ENCODE measurements at regions not wholly inside any gene's neighbourhood (a gene's known extent, or its start where the extent isn't known, plus 50 kb on each side); places are given as distances from the start of the nearest gene placed in this dataset.

DNA sequence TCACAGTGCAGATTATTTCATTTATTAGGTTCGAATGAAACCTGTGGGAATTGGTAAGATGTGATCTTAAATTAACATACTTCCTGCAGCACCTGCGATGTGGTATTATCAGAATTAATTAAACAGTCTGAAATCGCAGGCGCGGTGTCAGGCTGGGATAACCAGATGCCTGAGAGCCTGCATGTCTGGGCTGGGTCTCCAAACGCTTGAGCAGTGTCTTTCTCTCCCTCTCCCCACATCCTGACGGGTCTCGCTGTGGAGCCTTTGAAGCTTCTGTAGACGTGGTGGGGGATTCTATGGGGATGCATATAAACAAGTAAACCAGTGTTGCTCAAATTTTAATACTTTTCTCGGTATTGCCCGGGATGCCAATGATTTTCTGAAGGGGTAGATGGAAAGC, 366.2 kb upstream of the SPRED2 start:
- TF ChIP-seq, protein P1, sequence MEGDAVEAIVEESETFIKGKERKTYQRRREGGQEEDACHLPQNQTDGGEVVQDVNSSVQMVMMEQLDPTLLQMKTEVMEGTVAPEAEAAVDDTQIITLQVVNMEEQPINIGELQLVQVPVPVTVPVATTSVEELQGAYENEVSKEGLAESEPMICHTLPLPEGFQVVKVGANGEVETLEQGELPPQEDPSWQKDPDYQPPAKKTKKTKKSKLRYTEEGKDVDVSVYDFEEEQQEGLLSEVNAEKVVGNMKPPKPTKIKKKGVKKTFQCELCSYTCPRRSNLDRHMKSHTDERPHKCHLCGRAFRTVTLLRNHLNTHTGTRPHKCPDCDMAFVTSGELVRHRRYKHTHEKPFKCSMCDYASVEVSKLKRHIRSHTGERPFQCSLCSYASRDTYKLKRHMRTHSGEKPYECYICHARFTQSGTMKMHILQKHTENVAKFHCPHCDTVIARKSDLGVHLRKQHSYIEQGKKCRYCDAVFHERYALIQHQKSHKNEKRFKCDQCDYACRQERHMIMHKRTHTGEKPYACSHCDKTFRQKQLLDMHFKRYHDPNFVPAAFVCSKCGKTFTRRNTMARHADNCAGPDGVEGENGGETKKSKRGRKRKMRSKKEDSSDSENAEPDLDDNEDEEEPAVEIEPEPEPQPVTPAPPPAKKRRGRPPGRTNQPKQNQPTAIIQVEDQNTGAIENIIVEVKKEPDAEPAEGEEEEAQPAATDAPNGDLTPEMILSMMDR (IDR thresholded peaks at IDR 0.05; ENCODE audit: insufficient read depth, low read length, poor library complexity, severe bottlenecking), result no peak
- TF ChIP-seq EZH2phosphoT487 (conservative IDR thresholded peaks at IDR 0.05; ENCODE audit: low read length), result no peak
